ENCODE measurements at regions not wholly inside any gene's neighbourhood (a gene's known extent, or its start where the extent isn't known, plus 50 kb on each side); places are given as distances from the start of the nearest gene placed in this dataset.

DNA sequence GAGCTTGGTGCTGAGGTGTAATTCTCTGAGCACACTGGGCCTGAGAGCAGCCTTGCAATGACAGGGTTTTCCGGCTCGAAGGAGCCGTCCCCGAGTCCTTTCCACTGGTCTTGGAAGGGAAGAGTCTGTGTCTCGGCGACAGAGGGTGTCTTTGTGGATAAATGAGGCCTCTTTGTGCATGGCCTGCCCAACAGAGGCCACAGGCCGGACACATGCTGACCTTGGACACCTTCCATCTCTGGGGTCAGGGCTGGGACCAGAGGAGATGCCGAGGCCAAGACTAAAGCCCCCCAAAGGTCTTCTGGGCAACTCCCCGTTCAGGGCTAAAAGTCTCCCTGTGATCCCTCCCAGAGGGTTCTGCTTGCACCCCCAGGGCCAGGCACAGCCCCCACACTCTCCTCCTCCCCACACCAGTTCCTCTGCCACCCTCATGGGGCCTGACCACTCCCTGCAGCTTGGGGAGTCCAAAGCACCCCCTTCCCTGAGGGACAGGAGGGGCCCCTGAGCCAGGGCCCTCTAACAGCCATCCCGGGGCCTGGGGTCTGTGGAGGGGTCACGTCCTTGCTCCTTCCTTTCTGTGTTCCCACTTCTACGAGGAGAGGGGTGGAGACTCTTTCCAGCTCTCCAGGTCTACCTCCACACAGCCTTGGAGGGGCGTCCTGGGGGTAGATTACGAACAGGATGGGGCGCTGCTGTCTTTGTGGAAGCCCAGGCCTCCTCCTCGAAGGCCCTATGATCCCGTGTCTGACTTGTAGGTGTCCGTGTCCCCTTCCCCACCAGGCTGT is 130.6 kb upstream of the FAM20C start:
- no peak for DNase-seq (ENCODE audit: low read depth)

DNA sequence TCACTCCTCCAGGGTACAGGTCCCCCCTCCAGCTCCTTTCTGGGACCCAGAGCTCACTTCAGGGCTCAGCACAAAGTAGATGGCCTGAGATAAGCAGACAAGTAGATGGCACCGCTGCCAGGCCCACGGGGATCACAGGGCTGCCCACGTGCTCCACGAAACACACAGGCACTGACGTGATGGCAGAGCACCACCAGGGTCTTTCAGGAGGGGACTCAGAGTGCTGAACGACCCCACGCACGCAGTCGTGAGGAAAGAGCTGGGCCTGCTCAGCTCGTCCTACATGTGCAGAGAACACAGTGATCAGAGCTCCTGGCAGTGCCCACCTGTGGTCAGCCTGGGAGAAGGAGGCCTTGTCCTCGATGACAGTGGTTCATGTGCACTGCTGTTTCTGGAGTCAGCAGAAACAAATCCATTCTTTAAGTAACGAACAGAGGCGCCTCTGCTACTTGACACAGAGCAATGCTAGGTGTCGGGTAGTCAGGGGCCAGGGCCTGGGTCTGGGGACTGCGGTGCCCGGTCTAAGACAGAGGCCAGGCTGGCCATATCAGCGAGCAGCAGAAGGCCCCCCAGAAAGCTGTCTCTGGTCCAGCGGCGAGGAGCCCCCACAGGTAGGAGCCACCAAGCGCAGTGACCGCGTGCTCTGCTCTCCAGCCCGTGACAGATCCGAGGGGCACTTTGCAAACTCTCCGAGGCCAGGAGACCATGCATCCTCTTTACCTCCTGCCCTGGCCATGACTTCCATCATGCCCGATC is 129.8 kb upstream of the FAM20C start:
- DNase-seq (ENCODE audit: low read depth): no peak
- TF ChIP-seq, protein P1, sequence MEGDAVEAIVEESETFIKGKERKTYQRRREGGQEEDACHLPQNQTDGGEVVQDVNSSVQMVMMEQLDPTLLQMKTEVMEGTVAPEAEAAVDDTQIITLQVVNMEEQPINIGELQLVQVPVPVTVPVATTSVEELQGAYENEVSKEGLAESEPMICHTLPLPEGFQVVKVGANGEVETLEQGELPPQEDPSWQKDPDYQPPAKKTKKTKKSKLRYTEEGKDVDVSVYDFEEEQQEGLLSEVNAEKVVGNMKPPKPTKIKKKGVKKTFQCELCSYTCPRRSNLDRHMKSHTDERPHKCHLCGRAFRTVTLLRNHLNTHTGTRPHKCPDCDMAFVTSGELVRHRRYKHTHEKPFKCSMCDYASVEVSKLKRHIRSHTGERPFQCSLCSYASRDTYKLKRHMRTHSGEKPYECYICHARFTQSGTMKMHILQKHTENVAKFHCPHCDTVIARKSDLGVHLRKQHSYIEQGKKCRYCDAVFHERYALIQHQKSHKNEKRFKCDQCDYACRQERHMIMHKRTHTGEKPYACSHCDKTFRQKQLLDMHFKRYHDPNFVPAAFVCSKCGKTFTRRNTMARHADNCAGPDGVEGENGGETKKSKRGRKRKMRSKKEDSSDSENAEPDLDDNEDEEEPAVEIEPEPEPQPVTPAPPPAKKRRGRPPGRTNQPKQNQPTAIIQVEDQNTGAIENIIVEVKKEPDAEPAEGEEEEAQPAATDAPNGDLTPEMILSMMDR (IDR thresholded peaks at IDR 0.05; ENCODE audit: low read depth, low read length, missing control alignments): no peak
- in situ Hi-C loops (cut with HindIII; ENCODE audit: low sequenced_read_pairs): no loop called here
- H3K4me3 ChIP-seq (ENCODE audit: low read depth, low read length): no peak overlapping the region

More for the DNA sequence above, 130.6 kb upstream of the FAM20C start:
- in situ Hi-C loops (cut with HindIII; ENCODE audit: low sequenced_read_pairs): no loop called here
- no peak overlapping the region for H3K4me3 ChIP-seq (ENCODE audit: low read depth, low read length)
- TF ChIP-seq, protein P1 (IDR thresholded peaks at IDR 0.05; ENCODE audit: low read depth, low read length, missing control alignments): no peak

DNA sequence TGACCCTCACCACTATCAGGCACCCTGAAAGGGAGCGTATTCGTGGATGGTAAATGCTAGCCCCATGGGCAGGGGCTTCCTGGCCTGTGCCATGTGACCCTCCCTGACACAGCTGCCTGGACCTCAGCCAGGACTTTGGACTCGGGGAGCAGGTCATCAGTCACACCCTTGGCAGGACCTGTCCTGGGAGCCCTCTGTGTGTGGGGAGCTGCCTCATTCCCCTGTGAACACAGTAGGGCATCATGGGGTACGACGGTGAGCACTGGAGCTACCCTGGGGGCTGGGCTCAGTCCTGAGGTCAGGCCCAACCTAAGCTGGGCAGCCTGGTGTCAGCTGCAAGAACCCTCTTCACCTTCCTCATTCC is 129.3 kb upstream of the FAM20C start:
- DNase-seq (ENCODE audit: low read depth): no peak
- TF ChIP-seq, protein P1 (IDR thresholded peaks at IDR 0.05; ENCODE audit: low read depth, low read length, missing control alignments): no peak
- in situ Hi-C loops (cut with HindIII; ENCODE audit: low sequenced_read_pairs): no loop called here
- no peak overlapping the region for H3K4me3 ChIP-seq (ENCODE audit: low read depth, low read length)

- in situ Hi-C loops (cut with HindIII; ENCODE audit: low sequenced_read_pairs): no loop called here
- H3K4me3 ChIP-seq (ENCODE audit: low read depth, low read length): no peak overlapping the region
- TF ChIP-seq, protein P1 (IDR thresholded peaks at IDR 0.05; ENCODE audit: low read depth, low read length, missing control alignments): no peak
- DNase-seq (ENCODE audit: low read depth): no peak
Measured at GRCh38 chr7:63521-64021, 128.8 kb upstream of the FAM20C start.

DNA sequence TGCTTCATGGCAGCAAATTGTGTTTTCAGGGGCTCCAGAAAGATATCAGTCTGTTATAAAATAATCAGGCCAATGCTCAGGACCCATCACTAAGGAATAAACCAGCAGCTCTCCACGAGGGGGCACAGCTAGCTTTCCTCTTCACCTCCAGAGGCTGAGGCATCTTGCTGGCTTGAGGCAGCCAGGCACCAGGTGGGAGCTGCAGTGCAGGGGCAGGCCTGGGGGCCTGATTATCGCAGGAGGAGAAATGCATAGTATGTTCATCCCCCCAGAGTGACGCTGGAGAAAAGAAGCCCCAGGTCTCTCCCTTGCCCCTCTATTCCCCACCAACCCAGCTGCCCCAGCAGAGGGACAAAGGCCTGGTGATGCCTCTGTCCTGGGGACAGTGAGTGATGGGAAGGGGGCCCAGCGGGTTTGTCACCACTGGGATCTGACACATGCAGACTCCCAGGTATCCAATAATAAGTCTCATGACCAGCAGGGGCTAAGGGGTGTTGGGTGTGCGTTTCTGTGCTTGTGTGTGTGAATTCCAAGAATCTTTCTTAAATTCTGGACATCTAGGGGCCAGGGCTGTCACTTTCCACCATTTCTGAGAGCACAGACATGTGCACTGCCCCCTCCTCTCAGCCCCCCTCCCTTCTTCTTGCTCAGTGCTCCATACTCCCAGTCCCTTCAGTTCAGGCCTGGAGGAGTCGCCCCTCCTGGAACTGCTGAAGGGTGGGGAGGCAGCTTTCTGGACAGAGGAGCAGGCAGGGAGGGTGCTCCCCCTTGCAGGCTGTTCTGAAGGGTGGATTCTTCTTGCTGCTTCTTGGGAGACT is 128.1 kb upstream of the FAM20C start:
- TF ChIP-seq, protein P1 (IDR thresholded peaks at IDR 0.05; ENCODE audit: low read depth, low read length, missing control alignments): peak; percentile 76
- DNase-seq (ENCODE audit: low read depth): peak; percentile 58
- H3K4me3 ChIP-seq (ENCODE audit: low read depth, low read length): no peak overlapping the region
- in situ Hi-C loops (cut with HindIII; ENCODE audit: low sequenced_read_pairs): no loop called here

DNA sequence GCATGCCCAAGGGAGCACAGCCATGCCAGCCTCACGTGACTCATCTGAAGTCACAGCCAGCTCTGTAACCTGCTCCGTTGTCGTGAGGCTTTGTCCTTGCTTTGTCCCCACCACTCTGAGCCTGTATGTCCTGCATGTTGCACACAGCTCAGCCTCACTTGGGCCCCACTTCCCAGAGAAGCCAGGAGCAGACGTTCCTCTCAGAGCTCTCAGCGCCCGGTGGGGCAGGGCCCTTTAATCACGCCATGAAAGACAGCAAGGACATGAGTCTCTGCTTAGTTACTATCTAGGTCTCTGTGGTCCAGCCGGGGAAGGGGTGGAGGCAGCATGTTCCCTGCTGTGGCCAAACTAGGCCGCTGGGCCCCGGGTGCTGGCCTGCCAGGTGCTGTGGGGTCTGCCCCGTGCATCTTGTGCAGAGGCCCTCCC is 127.4 kb upstream of the FAM20C start:
- DNase-seq (ENCODE audit: low read depth): no peak
- in situ Hi-C loops (cut with HindIII; ENCODE audit: low sequenced_read_pairs): no loop called here
- TF ChIP-seq, protein P1 (IDR thresholded peaks at IDR 0.05; ENCODE audit: low read depth, low read length, missing control alignments): no peak
- H3K4me3 ChIP-seq (ENCODE audit: low read depth, low read length): no peak overlapping the region
